Peyer's patch (tissue), 4 donors: ENCODE measurements at regions not wholly inside any gene's neighbourhood (a gene's known extent, or its start where the extent isn't known, plus 50 kb on each side); places are given as distances from the start of the nearest gene placed in this dataset.

Source experiments
- POLR2A ChIP-seq, 2 donors: fragments of 450-650 bp; IDR thresholded peaks; one replicate each; pipeline ENCODE4 v1.5.1; 2017; ENCODE audit warnings: antibody characterized with exemption in 2 of 2, mild to moderate bottlenecking in 2 of 2, moderate library complexity in 2 of 2
- TF ChIP-seq, protein P1 (sequence below), 6 experiments: fragments of 450-650 bp in 4 of 6; fragments of 200-600 bp in 2 of 6; sonication (generic) in 1 of 6; IDR thresholded peaks; one replicate each; pipeline ENCODE4 v1.5.1; 2017 to 2019; ENCODE audit warnings: antibody characterized with exemption in 6 of 6, mild to moderate bottlenecking in 3 of 6, moderate library complexity in 1 of 6

DNA sequence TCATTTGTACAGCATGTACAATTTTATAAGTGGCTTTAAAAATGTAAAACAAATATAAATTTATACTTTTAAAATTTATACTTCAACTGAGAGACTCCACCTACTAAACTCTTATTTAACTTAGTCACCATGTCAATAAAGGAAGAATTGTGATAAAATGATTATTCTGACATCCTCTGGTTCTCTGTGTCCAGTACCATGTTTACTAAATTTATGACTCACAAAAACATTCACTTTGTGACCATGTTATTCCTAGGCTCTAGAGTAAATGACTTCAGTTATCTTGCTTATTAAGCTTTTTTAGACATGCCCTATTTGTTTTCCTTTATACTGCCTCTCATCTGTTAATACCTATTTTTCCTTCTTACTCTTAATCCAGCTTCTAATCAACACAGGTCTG, 959.6 kb upstream of the SLC39A10 start:
- TF ChIP-seq, protein P1, sequence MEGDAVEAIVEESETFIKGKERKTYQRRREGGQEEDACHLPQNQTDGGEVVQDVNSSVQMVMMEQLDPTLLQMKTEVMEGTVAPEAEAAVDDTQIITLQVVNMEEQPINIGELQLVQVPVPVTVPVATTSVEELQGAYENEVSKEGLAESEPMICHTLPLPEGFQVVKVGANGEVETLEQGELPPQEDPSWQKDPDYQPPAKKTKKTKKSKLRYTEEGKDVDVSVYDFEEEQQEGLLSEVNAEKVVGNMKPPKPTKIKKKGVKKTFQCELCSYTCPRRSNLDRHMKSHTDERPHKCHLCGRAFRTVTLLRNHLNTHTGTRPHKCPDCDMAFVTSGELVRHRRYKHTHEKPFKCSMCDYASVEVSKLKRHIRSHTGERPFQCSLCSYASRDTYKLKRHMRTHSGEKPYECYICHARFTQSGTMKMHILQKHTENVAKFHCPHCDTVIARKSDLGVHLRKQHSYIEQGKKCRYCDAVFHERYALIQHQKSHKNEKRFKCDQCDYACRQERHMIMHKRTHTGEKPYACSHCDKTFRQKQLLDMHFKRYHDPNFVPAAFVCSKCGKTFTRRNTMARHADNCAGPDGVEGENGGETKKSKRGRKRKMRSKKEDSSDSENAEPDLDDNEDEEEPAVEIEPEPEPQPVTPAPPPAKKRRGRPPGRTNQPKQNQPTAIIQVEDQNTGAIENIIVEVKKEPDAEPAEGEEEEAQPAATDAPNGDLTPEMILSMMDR (IDR thresholded peaks at IDR 0.05) = no peak
- TF ChIP-seq POLR2A (IDR thresholded peaks at IDR 0.05) = no peak
